Femur (tissue), 1 donor: ENCODE measurements at regions not wholly inside any gene's neighbourhood (a gene's known extent, or its start where the extent isn't known, plus 50 kb on each side); places are given as distances from the start of the nearest gene placed in this dataset.
"Not testable (repeated sequence)": the region's sequence is repeated elsewhere in the genome, so short reads cannot be mapped to it uniquely, and the experiment has no call there.

Experiments used
- DNase-seq: peaks from one replicate; pipeline ENCODE4 v3.0.0-alpha.2; 2017

DNA sequence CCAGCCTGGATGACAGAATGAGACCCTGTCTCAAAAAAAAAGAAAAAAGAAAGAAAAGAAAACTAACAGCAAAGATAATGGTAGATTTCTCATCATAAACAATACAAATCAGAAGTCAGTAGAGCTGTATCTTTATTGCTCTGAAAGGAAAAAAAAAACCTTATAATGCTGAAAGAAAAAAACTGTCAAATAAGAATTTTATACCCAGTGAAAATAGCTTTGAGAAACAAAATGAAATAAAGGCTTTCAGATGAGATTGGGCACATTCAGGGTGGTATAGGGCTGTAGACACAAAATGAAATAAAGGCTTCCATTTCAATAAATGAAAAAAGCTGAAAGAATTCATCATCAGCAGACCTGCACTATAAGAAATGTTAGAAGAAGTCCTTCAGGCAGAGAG lies 105.0 kb upstream of the FOXN3 start:
- no peak for DNase-seq

DNA sequence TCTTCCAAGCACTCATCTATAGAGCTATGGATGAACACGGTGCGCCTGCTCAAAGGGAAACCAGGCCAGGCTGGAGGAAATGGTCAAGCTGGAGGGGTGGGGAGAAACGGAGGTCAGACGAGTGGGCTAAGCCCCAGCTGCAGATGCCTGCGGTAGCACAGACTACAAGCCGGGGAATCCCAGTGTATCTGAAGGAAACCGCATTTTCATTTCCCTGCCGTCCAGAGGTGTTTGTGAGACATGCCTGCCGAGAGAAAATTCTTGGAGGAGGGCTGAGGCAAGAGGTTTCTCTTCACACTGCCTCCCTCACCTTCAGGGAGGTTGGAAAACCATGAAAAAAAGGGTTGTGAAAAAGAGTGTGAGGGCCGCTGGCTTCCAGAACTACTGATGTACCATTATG lies 102.0 kb upstream of the FOXN3 start:
- DNase-seq = no peak

DNA sequence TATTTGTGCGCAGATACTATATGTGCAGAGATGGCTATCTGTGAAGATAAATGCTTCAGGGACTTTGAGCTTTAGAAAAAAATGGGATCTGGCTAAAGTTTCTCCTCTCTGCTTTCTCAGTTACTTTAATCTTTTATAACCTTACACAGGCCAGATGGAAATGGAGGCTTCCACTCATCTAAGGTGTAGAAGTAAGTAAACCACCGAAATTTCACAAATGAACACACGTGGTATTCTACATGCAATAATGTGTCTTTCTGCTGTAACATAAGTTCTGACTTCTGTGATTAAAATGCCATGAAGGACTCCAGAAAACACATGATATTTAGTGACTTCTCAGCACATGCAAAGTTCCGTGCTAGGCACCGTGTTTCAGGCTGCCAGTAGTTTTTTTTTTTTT lies 99.1 kb upstream of the FOXN3 start:
- DNase-seq = no peak

DNA sequence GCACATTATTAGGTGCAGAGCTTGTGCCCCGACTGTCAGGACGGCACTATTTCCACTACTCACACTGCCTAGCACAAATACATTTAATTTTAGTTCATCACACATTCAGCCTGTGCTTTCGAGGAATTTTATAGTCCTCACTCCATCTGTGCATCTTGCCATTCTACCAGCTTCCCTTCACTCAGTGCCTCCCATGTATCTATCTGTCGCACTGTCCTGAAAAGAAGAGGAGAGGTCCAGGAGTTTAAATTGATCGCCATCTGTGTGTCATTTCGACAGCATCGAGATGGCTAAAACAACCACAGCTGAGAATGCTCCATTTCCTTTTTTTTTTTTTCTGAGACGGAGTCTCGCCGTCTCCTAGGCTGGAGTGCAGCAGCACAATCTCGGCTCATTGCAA lies 97.6 kb upstream of the FOXN3 start:
- no peak for DNase-seq

DNA sequence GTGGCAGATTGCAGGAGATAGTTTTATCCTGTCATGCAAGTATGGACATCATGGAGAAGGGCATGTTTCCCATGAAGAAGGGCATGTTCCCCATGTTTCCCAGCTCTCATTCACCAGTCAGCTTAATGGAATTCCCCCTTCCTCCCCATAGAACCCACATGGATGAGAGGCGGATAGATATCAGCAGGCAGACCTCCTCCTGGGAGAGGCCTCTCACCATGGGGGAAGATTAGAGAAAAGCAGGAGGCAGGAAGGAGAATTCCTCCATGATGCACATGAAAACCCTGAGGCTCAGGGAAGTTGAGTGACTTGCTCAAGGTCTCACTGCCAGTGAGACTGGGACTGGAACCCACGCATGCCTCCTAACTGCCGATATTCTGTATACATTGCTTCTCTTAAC lies 92.9 kb upstream of the FOXN3 start:
- no peak for DNase-seq

GRCh38 chr14:89508863-89509262 lies 91.8 kb upstream of the FOXN3 start:
- DNase-seq = no peak

DNA sequence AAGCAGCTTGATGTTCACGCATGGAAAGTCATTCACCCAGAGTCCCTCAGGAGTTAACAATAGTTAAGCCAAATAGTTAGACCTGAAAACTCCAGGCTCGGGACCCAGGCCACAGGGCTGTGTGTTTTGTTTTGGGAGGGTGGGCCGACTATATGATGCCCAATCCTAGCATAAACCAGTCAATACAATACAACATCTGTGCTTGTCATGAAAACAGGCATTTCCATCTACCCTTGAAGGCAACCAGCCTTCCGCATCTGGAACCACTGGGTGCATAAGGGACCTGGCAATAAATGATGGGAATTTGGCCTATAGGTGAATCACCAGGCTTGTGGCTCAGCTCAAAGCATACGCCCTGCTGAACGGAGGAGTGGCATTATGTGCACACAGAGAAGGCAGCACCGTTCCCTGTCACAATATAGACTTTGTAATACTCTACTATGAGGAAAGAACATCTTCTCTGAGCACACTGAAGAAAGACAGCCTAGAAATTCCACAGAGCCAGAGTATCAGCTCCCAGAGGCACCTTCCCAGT lies 91.0 kb upstream of the FOXN3 start:
- no peak for DNase-seq

GRCh38 chr14:89507521-89507920 lies 90.5 kb upstream of the FOXN3 start:
- no peak for DNase-seq

- DNase-seq = not testable (repeated sequence)
Observed at GRCh38 chr14:89506891-89507452, 89.9 kb upstream of the FOXN3 start.

DNA sequence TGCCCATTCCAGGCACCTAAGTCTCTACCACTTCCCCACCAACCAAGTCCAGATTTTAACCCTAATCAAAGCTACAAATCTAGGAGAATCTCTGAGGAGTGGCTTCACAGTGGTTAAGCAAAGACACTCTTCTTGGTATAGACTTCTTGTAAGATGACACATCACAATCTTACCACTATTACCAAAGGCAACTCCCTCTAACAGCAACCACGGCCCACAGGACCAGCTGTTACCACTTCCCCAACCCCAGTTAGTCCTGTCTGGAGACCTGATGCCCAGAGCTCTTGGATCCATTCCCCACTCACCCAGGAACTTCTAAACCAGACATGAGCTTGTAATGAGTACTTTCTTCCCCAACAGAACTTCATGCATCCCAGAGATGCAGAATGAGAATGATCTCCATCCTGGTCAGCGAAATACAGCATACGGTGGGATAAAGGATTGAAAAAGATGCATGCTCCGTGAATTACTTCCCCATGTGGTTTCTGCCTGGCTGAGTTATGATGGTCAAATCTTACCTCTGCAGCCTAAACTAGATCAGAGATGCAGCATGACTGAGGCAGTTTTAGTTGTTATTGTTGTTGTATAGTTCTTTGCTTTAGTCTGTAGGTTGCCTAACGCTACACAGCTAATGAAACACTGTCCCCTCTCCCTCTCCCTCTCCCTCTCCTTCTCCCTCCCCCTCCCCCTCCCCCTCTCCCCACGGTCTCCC lies 87.7 kb upstream of the FOXN3 start:
- peak; percentile 46 for DNase-seq

GRCh38 chr14:89504091-89504490 lies 87.1 kb upstream of the FOXN3 start:
- no peak for DNase-seq

- no peak for DNase-seq
Observed at GRCh38 chr14:89503431-89503996, 86.5 kb upstream of the FOXN3 start.

GRCh38 chr14:89502966-89503365 lies 85.9 kb upstream of the FOXN3 start:
- DNase-seq = no peak

GRCh38 chr14:89501381-89501780 lies 84.3 kb upstream of the FOXN3 start:
- DNase-seq = no peak

DNA sequence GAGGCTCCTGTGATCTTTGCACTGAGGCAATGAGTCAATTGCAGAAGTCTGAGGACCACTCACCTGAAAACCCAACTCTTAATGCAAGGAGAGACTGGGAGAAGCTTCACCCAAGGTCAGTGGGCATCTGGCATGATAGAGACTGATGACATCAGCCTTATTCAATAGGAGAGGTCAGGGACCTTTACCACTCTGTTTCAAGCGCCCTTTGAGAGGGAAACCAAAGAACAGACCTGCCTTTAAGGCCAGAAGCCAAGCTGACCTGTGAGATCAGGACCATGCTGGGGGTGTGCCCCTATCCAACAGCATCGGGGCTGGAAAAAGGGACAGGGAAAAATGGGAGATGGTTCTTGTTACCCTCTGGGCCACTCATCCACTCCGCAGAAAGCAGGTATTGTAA lies 83.3 kb upstream of the FOXN3 start:
- no peak for DNase-seq

DNA sequence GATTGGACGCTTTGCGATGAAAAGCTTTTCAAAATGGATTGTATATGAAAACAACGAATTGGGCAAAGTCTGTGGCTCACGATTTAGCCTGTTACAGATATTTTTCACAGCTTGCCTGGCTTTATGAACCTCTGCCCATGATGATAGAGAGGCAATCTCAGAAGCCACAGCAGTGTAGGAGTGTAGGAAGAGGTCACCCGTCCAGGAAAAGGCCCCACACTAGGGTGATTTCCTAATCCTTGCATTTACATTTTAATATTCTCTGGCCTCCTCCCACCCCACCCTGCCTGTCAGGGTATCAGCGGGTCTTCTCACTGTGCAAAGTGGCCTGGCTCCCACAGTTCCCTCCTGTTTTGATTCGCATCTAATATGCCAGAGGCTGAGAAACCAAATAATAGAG lies 81.8 kb upstream of the FOXN3 start:
- no peak for DNase-seq

GRCh38 chr14:89495718-89496117 lies 78.7 kb upstream of the FOXN3 start:
- DNase-seq = no peak

- DNase-seq = no peak
Observed at GRCh38 chr14:89493877-89494634, 77.0 kb upstream of the FOXN3 start.

GRCh38 chr14:89493406-89493805 lies 76.4 kb upstream of the FOXN3 start:
- DNase-seq = no peak

DNA sequence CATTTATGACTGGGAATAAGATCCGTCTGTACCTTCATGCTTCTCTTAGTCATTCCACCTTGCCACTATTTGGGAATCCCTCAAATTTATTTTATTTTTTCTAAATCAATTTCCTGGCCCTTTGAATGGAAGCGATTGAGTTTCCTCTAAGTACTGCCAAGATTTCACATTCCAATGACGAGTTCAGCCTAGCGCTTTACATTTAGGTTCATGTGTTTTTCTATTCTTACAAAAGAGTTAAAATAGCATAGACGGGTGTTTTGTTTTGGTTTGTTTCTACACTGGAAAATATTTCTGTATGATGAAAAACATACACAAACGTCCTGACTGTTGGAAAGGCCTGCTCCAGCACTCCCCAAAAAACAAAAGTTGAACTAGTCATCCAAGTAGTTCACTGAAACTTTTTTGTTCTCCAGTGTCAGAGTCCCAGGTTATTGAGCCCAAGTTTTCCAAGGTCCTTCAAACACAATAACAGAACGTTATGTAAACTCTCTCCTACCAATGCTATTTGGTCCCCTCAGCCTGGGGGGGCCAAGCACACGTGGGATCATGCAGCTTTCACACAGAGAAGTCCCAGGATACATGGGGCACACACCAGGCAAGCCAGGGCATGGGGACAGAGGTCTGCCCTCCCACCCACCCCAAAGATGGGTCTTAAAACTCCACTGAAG lies 74.8 kb upstream of the FOXN3 start:
- no peak for DNase-seq

- peak; percentile 28 for DNase-seq
Observed at GRCh38 chr14:89490466-89490865, 73.4 kb upstream of the FOXN3 start.

DNA sequence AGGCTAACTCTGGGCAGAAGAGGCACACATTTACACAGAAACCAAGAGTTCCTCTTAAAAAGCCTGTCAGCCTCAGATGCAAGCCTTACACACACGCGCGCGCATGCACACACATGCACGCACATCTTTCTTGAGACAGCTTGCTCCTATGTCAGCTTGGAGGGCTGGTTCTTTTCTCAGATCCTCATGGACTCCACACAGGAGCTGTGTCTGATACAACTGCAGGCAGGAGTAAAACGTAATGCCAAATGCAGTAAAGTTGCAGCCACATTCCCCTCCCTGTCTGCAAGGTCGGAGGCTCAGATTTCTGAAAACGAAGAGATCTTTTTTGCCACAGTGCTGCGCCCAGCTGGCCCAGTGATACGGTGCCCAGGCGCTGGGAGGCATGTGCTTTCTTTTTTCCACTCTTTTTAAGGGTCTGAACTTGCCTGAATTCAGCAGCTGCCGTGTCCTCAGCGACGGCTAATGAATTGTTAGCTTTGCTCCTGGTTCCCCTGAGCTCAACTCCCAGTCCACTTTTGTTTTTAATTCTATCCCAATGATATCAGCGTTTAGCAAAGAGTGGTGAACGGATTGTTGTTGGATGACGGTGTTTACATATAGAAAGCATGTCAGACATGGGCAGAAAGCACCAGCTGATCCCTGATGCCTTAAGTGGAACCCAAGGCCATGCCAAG lies 72.9 kb upstream of the FOXN3 start:
- DNase-seq = peak; percentile 75

- no peak for DNase-seq
Observed at GRCh38 chr14:89486961-89487360, 69.9 kb upstream of the FOXN3 start.
